ENCODE measurements at regions not wholly inside any gene's neighbourhood (a gene's known extent, or its start where the extent isn't known, plus 50 kb on each side); places are given as distances from the start of the nearest gene placed in this dataset.
"Not testable (repeated sequence)": the region's sequence is repeated elsewhere in the genome, so short reads cannot be mapped to it uniquely, and the experiment has no call there.

DNA sequence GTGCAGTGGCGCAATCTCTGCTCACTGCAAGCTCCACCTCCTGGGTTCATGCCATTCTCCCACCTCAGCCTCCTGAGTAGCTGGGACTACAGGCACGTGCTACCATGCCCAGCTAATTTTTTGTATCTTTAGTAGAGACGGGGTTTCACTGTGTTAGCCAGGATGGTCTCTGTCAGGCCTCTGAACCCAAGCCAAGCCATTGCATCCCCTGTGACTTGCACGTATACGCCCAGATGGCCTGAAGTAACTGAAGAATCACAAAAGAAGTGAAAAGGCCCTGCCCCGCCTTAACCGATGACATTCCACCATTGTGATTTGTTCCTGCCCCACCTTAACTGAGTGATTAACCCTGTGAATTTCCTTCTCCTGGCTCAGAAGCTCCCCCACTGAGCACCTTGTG is 147.2 kb upstream of the TRIB2 start:
- DNase-seq = not testable (repeated sequence)

GRCh38 chr2:12569929-12570328 is 146.8 kb upstream of the TRIB2 start:
- DNase-seq = not testable (repeated sequence)

- no peak for DNase-seq
These were observed 139.6 kb upstream of the TRIB2 start for GRCh38 chr2:12577091-12577490.

DNA sequence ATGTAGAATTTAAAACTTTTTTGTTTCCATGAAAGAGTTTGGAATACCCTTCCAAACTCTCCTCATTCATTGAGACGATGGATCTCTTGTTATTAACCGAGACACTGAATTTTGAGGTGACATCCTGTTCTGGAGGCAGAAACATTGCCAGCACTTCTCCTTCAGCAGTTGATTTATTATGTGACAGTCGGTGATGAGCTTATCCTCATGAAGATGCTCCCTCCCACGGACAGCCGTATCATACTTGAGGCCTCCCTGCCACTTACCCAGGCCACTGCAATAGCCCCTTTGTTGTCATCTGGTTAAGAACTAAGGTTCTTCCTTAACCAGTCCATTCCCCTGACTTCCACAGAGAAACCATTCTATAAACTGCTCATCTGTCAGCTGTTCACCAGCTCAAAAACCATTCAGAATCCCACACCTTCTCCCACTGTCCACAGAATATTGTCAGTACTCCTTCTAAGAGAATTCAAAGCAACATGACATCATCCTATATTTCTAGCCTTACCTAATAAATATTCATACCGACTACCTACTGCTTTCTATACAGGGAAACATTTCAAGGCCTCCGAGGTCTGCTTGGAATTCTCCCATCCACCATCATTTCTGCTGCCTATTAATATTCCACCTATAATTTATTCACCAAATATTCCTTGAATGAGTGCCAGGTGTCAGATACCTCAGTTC is 139.0 kb upstream of the TRIB2 start:
- DNase-seq = no peak

DNA sequence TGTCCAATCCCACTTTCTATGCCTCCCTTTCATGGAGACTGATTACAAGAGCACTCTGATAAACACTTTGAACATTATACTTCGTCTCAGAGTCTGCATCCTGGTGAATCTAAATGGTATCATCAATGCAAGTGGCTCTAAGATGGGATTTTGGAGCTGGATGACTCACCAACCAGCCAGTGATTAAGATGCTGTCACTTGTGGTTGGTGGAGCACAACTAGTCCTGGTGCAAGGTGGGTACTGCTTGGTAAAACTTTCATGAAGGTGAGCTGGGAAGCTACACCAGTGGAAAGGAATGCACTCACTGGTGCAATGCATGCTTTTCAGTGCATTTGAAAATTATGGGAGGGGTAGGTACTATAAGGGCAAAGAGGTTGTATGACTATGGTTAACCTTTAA is 137.7 kb upstream of the TRIB2 start:
- no peak for DNase-seq

GRCh38 chr2:12584338-12584737 is 132.4 kb upstream of the TRIB2 start:
- DNase-seq = no peak

- DNase-seq = no peak
These were observed 131.0 kb upstream of the TRIB2 start for GRCh38 chr2:12585784-12586183.

- no peak for DNase-seq
These were observed 129.5 kb upstream of the TRIB2 start for GRCh38 chr2:12587228-12587627.

DNA sequence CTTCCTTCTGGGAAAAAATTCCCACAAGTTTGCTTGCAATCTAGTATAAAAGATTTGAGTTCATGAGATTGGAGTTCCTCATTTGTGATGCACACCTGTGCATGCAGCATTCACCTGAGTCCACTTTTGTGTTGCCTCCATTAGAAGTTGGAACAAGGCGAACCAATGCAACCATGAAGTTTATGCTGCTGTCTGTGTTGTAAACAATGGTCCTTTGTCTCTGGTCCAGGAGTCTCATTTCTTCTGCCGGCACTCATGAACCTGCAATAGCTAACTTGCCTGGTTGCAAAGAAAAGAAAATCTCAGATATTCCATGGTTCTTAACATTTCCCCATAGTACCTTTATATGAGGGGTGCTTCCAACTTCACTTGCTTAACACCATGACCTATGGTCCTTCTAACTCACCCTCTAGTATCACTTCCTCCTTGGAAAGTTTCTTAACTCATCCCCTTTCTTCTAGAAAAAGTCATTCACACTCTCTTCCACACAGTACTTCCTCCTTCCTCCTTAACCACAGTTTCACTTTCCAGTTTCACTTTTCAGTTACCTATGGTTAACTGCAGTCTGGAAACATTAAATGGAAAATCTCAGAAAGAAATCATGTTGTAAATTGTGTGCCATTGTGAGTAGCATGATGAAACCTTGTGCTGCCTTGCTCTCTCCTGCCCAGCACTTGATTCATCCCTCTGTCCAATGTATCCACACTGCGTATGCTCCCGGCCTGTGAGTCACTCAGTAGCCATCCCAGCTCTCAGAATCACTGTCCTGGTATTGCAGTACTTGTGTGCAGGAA is 128.8 kb upstream of the TRIB2 start:
- DNase-seq = no peak

DNA sequence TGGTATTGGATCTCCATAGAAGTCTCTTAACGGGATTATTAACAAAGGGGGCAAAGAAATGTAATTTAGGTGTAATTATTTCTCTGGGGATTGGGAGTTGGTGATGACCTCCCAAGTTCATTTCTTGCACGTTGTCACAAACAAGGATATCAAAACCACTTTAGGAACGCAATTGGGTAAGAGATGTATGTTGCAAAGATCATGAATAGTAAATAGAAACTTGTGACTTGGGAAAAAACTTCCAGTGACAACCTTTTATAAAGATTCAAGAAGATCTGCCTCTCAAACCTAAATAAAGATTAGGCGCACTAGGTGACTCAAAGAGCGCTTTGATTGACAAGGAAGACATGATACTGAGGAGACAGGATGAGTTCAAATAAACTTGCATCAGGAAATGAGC is 127.8 kb upstream of the TRIB2 start:
- DNase-seq = no peak

DNA sequence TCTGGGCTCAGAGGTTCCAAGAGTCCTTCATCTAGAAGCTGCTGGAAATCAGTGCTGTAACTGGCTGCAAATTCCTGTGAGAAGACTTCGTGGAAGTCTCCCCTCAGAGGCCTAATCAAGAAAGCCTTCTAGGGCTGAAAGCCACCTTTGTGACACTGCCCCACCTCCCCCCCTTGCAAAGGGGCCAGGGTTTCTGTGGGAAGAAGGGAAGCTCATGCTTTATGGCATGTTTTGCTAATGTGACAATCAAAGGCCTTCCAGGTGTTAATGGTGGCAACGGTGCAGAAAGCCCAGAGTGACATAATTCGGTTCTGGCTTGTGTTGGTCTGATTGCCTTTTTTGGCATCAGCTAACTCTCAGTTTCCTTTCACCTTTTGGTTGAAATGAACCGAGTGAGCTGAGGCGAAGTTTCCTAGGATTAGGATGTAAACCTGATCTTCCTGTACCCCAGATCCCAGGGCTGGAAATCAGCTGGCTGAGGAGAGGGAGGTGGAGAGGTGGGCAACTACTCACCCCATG is 126.9 kb upstream of the TRIB2 start:
- DNase-seq = no peak

- no peak for DNase-seq
These were observed 124.4 kb upstream of the TRIB2 start for GRCh38 chr2:12592296-12592695.

DNA sequence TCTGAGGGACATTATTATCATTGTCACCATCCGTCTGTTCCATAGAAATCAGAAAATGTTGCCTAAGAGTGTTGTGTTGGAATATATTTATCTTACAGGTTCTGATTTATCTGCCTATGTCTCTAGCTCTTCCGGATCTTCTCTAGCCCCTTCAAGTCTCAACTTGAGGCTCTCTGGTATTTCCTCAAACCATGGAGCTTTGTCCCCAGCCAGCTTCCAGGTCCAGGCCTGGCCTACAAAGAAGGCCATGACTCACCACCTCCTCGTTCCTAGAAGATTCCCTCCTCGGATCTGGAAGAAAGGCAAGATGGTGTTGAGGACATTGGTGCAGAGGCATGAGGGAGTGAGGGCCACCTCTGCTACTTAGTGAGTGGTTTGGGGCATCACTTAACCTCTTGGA is 122.1 kb upstream of the TRIB2 start:
- DNase-seq = no peak

DNA sequence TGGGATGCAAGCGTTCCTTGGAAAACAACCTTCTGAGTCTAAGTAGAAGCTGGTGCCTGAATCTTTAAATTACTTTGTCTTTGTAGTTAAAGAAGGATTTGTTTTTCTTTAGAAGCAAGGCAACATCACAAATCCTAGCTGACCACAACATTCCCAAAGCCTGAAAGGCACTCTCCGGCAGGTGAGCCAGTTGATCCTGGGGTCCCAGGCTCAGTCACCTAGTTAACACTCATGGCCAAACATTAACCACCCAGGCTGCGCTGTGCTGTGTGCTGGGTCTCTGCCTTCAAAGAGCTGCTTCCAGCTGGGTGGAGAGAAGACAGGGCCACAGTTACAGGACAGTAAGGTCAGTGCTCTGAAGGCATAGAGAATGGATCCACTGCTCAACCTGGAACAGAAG is 120.0 kb upstream of the TRIB2 start:
- no peak for DNase-seq

- DNase-seq = no peak
These were observed 119.1 kb upstream of the TRIB2 start for GRCh38 chr2:12597610-12598009.

DNA sequence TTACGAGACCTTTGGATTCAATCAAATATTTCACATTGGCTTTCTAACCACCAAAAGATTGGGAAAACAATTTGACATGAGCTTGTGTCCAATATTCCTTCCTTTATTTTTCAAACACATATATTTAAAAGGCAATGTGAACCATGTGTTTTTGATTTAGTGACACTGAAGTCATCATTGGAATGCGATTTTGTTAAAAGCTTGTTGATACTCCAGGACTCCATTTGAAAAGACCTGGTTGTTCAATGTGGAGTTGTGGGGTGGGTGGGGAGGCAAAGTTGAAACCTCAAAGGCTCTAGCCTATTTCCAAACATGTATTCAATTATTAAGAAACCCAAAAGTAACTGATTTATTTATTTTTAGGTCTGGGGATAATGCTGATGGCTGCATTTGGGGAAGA is 114.1 kb upstream of the TRIB2 start:
- no peak for DNase-seq

DNA sequence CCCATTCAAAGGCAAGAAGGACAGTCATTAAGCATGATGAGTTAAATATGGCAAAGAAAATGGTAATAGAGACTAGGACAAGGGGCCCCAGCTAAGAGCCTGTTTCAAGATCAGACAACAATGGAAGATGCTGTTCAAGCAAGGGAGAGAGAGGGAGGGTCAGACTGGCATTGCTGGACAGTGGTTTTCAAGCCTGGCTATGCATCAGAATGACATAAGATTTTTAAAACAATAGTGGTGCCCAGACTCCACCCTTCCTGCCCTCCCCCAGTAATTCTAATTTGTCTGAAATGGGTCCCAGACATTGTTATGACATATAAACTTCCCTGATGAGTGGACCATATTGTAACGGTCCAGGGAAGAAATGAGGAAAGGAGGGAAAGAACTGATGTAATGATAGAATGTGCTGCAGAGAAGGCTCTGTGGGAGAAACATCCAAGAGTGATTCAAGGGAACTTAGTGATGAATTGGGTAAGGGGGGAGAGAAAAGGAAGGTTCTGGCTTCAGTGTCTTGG is 112.9 kb upstream of the TRIB2 start:
- DNase-seq = no peak

GRCh38 chr2:12604341-12604740 is 112.4 kb upstream of the TRIB2 start:
- DNase-seq = no peak

- DNase-seq = no peak
These were observed 111.4 kb upstream of the TRIB2 start for GRCh38 chr2:12605366-12605765.

GRCh38 chr2:12605936-12606335 is 110.8 kb upstream of the TRIB2 start:
- no peak for DNase-seq

DNA sequence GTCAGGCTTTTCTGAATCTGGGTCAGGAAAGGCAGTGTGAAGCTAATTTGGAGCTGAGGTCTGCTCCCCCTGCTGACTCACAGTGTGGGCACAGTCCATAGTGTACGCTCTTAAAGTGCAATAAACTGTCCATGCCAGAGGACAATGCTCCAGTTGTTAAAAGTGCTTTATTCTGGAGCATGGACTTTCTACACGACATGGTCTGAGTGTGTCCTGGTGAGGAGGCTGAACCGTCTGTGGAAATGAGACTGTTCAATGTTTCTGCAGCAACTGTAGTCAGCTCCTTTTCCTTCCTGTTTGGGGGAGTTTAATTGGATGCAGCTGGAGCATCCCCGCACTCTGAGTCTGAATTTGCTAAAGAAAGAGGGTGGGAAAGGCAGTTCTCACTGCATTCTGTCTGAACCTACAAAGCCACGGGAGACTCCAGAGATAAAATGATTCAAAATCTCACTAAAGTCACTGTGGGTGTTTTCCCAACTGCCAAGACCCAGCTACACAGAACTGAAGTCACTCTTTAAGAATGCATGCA is 110.2 kb upstream of the TRIB2 start:
- no peak for DNase-seq

DNA sequence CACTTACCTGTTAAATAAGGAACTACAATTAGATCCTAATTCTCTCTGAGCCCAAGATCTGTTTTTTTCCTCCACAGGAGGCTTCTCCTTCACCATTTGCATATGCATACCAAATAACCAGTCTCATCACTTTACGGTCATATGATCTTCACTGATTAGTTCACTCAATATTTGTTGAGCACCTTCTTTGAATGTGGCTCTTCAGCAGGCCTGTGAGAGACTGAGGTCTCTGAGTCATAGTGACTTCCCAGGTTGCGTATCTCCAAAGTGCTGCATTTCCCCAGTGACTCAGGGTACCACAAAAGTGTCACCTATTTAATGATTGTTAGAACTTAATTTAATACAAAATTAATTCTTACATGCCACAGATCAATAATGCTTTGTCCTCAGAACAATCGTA is 108.8 kb upstream of the TRIB2 start:
- DNase-seq = no peak

GRCh38 chr2:12610314-12610713 is 106.4 kb upstream of the TRIB2 start:
- DNase-seq = no peak

GRCh38 chr2:12612168-12612567 is 104.6 kb upstream of the TRIB2 start:
- no peak for DNase-seq

Measured in effector CD8-positive, alpha-beta T cell (primary cell).